K562 (cell line): ENCODE measurements at regions not wholly inside any gene's neighbourhood (a gene's known extent, or its start where the extent isn't known, plus 50 kb on each side); places are given as distances from the start of the nearest gene placed in this dataset.

Experiments used
- ATAC-seq: fragments of 200-7000 bp; cut with Tn5 transposase; 3 replicates; pipeline ENCODE4 v1.9.1; 2020; ENCODE audit warnings: moderate library complexity
- BruUV-seq: library from RNA; stranded (reverse); fragments of 400-500 nt; replicated peaks from 2 replicates; lab custom pipeline; 2021; lab: Mats Ljungman, UMichigan
- CTCF ChIA-PET: fragments of 300-600 bp; formaldehyde crosslinking; extraction: SDS; loops from one replicate; lab custom pipeline; 2021; ENCODE audit warnings: low intra/inter-chr PET ratio; lab: Yijun Ruan, JAX
- POLR2A ChIA-PET: fragments of 300-600, 350-650 bp; sonication (Branson Sonifier 250); formaldehyde crosslinking; extraction: SDS; loops from one replicate; lab custom pipeline; 2021; ENCODE audit warnings: antibody characterized with exemption, inconsistent platforms; lab: Yijun Ruan, JAX
- DNase-seq, 4 experiments: peaks; one replicate each; pipeline versions ENCODE4 v3.0.0 to v3.0.0-alpha.2; 2011 to 2018; ENCODE audit warnings: low spot score in 3 of 4, mixed read lengths in 3 of 4; ENCODE audit errors: extremely low read depth in 1 of 4
- FAIRE-seq: peaks from 2 replicates; lab custom pipeline; 2011; peaks lifted over from hg19 to GRCh38; lab: Jason Lieb, UNC
- H2AFZ ChIP-seq: 2 replicates; pipeline ENCODE4 v1.6.0; 2011; ENCODE audit warnings: low read depth, low read length, control low read depth, inconsistent platforms
- H3K27ac ChIP-seq: fragments of 200-600 bp; 3 replicates; pipeline ENCODE4 v1.8.0; 2011; ENCODE audit warnings: low read depth, mild to moderate bottlenecking, control low read depth, inconsistent platforms, low read length, moderate library complexity, mixed read lengths; ENCODE audit errors: extremely low read depth
- H3K27me3 ChIP-seq, 2 experiments: fragments of 300-600 bp in 1 of 2; 2 replicates in 1 of 2; 3 replicates in 1 of 2; pipeline versions ENCODE4 v1.6.0 to v1.8.0; 2011; ENCODE audit warnings: inconsistent platforms in 2 of 2, low read length in 2 of 2, mild to moderate bottlenecking in 1 of 2, mixed read lengths in 1 of 2, moderate library complexity in 1 of 2; ENCODE audit not compliant: control insufficient read depth in 2 of 2, insufficient read depth in 2 of 2
- H3K36me3 ChIP-seq: fragments of 300-600 bp; 3 replicates; pipeline ENCODE4 v1.8.0; 2011; ENCODE audit warnings: mild to moderate bottlenecking, low read length, inconsistent platforms; ENCODE audit not compliant: control insufficient read depth, insufficient read depth
- H3K4me1 ChIP-seq, 2 experiments: fragments of 200-600 bp in 1 of 2; replicated peaks in 1 of 2; 2 replicates in 1 of 2; 3 replicates in 1 of 2; pipeline versions ENCODE4 v1.5.1 to v1.8.0; 2011; ENCODE audit warnings: inconsistent platforms in 2 of 2, low read length in 2 of 2, mild to moderate bottlenecking in 1 of 2, mixed read lengths in 1 of 2, moderate library complexity in 1 of 2; ENCODE audit not compliant: control insufficient read depth in 2 of 2, insufficient read depth in 2 of 2
- H3K4me2 ChIP-seq: 2 replicates; pipeline ENCODE4 v1.6.1; 2011; ENCODE audit warnings: low read length, control low read depth, inconsistent platforms, mixed read lengths; ENCODE audit not compliant: insufficient read depth
- H3K4me3 ChIP-seq: fragments of 200-600 bp; sonication (generic), shearing (Covaris generic); 2 replicates; pipeline ENCODE4 v1.5.1; 2016; ENCODE audit warnings: control low read depth, inconsistent platforms
- H3K79me2 ChIP-seq: fragments of 200-600 bp; 3 replicates; pipeline ENCODE4 v1.8.0; 2011; ENCODE audit warnings: low read length, inconsistent platforms; ENCODE audit not compliant: control insufficient read depth, insufficient read depth
- H3K9ac ChIP-seq, 2 experiments: 2 replicates each; pipeline versions ENCODE4 v1.6.0 to v1.6.1; 2011; ENCODE audit warnings: low read depth in 2 of 2, low read length in 2 of 2, control low read depth in 1 of 2, inconsistent platforms in 1 of 2, mild to moderate bottlenecking in 1 of 2, mixed read lengths in 1 of 2; ENCODE audit not compliant: insufficient read depth in 1 of 2
- H3K9me1 ChIP-seq: one replicate; pipeline ENCODE4 v1.6.0; 2011; ENCODE audit warnings: inconsistent platforms, mild to moderate bottlenecking, low read length, moderate library complexity; ENCODE audit not compliant: control insufficient read depth, insufficient read depth
- H3K9me3 ChIP-seq: replicated peaks from 2 replicates; pipeline ENCODE4 v1.5.1; 2011; ENCODE audit warnings: low read depth, low read length, inconsistent platforms; ENCODE audit not compliant: control insufficient read depth, insufficient read depth
- H4K20me1 ChIP-seq: replicated peaks from 2 replicates; pipeline ENCODE4 v1.6.1; 2011; ENCODE audit warnings: low read length, inconsistent platforms, mixed read lengths; ENCODE audit not compliant: control insufficient read depth, insufficient read depth
- ADNP ChIP-seq: fragments of 200-800 bp; sonication (Bioruptor generic); IDR thresholded peaks from 2 replicates; pipeline ENCODE4 v1.6.1; 2016; ENCODE audit warnings: missing genetic modification characterization, missing compliant biosample characterization
- ARID4B ChIP-seq: sonication (generic); formaldehyde crosslinking; IDR thresholded peaks from 2 replicates; pipeline ENCODE4 v1.8.0; 2022; ENCODE audit warnings: mild to moderate bottlenecking, missing genetic modification reagents
- BRF1 ChIP-seq: IDR thresholded peaks from 3 replicates; pipeline ENCODE4 v1.6.1; 2011; ENCODE audit warnings: borderline replicate concordance, mild to moderate bottlenecking; ENCODE audit not compliant: insufficient read length; ENCODE audit errors: extremely low read depth
- DIDO1 ChIP-seq: fragments of 450-650 bp; IDR thresholded peaks from 2 replicates; pipeline ENCODE4 v1.6.1; 2016; ENCODE audit warnings: low read depth, missing biosample characterization, missing genetic modification characterization
- E2F8 ChIP-seq: fragments of 450-650 bp; IDR thresholded peaks from 2 replicates; pipeline ENCODE4 v1.7.1; 2018; ENCODE audit warnings: mild to moderate bottlenecking, low read depth; ENCODE audit not compliant: partially characterized antibody
- GATA2 ChIP-seq: sonication (generic); formaldehyde crosslinking; IDR thresholded peaks from 2 replicates; pipeline ENCODE4 v1.4.0; 2020; ENCODE audit warnings: mild to moderate bottlenecking, missing genetic modification reagents
- NFIC ChIP-seq: fragments of 450-650 bp; IDR thresholded peaks from 2 replicates; pipeline ENCODE4 v1.6.1; 2017; ENCODE audit warnings: mild to moderate bottlenecking, inconsistent platforms
- NFYB ChIP-seq: IDR thresholded peaks from 2 replicates; pipeline ENCODE4 v1.6.1; 2011; ENCODE audit warnings: mild to moderate bottlenecking, moderate library complexity; ENCODE audit not compliant: insufficient read length; ENCODE audit errors: extremely low read depth
- PCBP2 ChIP-seq: fragments of 200-400 bp; formaldehyde crosslinking; IDR thresholded peaks from 2 replicates; pipeline ENCODE4 v1.6.1; 2018; ENCODE audit warnings: low read length, low read depth, mild to moderate bottlenecking, moderate library complexity; ENCODE audit not compliant: poor library complexity, severe bottlenecking
- POLR2AphosphoS5 ChIP-seq: IDR thresholded peaks from 2 replicates; pipeline ENCODE4 v1.6.1; 2011; ENCODE audit warnings: mild to moderate bottlenecking, low read depth, low read length, moderate library complexity; ENCODE audit not compliant: control insufficient read depth, insufficient read depth
- RAD21 ChIP-seq, 2 experiments: fragments of 250-450 bp in 1 of 2; fragments of 450-650 bp in 1 of 2; sonication (Bioruptor Pico) in 1 of 2; formaldehyde crosslinking in 1 of 2; IDR thresholded peaks in 1 of 2; conservative IDR thresholded peaks in 1 of 2; 2 replicates each; pipeline versions ENCODE4 v1.4.0 to v1.8.0; 2020 to 2022; ENCODE audit warnings: mild to moderate bottlenecking in 2 of 2, moderate library complexity in 1 of 2
- ZBTB17 ChIP-seq: fragments of 450-650 bp; formaldehyde crosslinking; IDR thresholded peaks from 2 replicates; pipeline ENCODE4 v1.4.0; 2020; ENCODE audit warnings: mild to moderate bottlenecking
- ZNF232 ChIP-seq: sonication (generic); formaldehyde crosslinking; IDR thresholded peaks from 2 replicates; pipeline ENCODE4 v1.8.0; 2022; ENCODE audit warnings: mild to moderate bottlenecking, missing genetic modification reagents
- WGBS: fragments of 100-300 bp; shearing (Covaris generic); methylation state at CpG from one replicate; pipeline ENCODE4 v1.1.6; 2016; ENCODE audit warnings: low coverage, mixed read lengths; ENCODE audit not compliant: insufficient coverage; ENCODE audit errors: missing lambda C conversion rate; 5-methylcytosine and 5-hydroxymethylcytosine counted together
- in situ Hi-C: fragments of 300-500 bp; cut with MboI; formaldehyde crosslinking; loops from 4 replicates; pipeline ENCODE4 v1.15.0; 2018; ENCODE audit warnings: inconsistent platforms, mixed read lengths
- intact Hi-C: fragments of 100-400 bp; cut with micrococcal nuclease; formaldehyde crosslinking; loops from 2 replicates; pipeline ENCODE4 v1.14.2; 2022
- TF ChIP-seq, protein P1 (sequence below): sonication (generic); formaldehyde crosslinking; IDR thresholded peaks from 2 replicates; pipeline ENCODE4 v1.9.0; 2022; ENCODE audit warnings: mild to moderate bottlenecking, missing genetic modification reagents

DNA sequence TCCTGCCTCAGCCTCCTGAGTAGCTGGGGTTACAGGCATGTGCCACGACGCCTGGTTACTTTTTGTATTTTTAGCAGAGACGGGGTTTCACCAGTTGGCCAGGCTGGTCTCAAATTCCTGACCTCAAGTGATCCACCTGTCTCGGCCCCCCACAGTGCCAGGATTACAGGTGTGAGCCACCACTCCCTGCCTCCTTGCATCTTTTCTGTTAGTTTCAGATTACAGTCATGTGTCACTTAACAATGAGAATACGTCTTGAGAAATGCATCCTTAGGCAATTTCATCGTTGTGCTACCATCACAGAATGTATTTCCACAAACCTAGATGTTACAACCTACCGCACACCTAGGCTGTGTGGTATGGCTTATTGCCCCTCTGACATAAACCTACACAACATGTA, 180.4 kb downstream of the TM9SF2 start:
- H3K36me3 ChIP-seq, result no peaks in the 10 kb centered on the region
- ChIA-PET POLR2A (interaction anchor here (0.5 kb wide), 1 partner anchor 10 kb away, joined by 3 read pairs; no protein-coding TSS in a partner anchor), CTCF (no interaction called here)
- in situ Hi-C loops, result no loop called here
- FAIRE-seq (no peak), ATAC-seq (no peak), DNase-seq (no peak)
- no peak overlapping the region for H3K4me3 ChIP-seq
- H3K27me3 ChIP-seq, result no peaks in the 10 kb centered on the region
- H3K27ac ChIP-seq, result no peak overlapping the region
- H3K4me1 ChIP-seq, result peaks cover 0 to 6% of the 10 kb centered on the region in 2 experiments; a peak in 3 of 5 replicates
- no peaks in the 10 kb centered on the region for H3K9me3 ChIP-seq
- H3K4me2 ChIP-seq, result no peak overlapping the region
- H4K20me1 ChIP-seq, result no peaks in the 10 kb centered on the region; the same call in 1 of the 2 replicates
- WGBS, result 53% methylated on average over 7 of the region's 7 CpGs
- intact Hi-C loops, result no loop called here
- no peaks in the 10 kb centered on the region for H3K79me2 ChIP-seq
- H2AFZ ChIP-seq, result no peak overlapping the region
- H3K9ac ChIP-seq, result no peak overlapping the region
- H3K9me1 ChIP-seq, result no peaks in the 10 kb centered on the region
- BruUV-seq, result no TSS peak
- no peak for TF ChIP-seq DIDO1 (tag)
- TF ChIP-seq ZNF232 (CRISPR knock-in tag), result no peak
- no peak for TF ChIP-seq RAD21 (CRISPR knock-in tag; conservative IDR thresholded peaks at IDR 0.05 in 1 of 2, IDR thresholded peaks at IDR 0.05 in 1 of 2)
- no peak for TF ChIP-seq ZBTB17
- TF ChIP-seq, protein P1, sequence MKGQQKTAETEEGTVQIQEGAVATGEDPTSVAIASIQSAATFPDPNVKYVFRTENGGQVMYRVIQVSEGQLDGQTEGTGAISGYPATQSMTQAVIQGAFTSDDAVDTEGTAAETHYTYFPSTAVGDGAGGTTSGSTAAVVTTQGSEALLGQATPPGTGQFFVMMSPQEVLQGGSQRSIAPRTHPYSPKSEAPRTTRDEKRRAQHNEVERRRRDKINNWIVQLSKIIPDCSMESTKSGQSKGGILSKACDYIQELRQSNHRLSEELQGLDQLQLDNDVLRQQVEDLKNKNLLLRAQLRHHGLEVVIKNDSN (CRISPR knock-in tag), result no peak
- no peak for TF ChIP-seq BRF1
- no peak for TF ChIP-seq E2F8
- TF ChIP-seq GATA2 (CRISPR knock-in tag), result no peak
- no peak for TF ChIP-seq PCBP2
- TF ChIP-seq ARID4B (CRISPR knock-in tag), result no peak
- TF ChIP-seq ADNP (tag), result no peak
- TF ChIP-seq NFIC, result no peak
- TF ChIP-seq NFYB, result no peak
- TF ChIP-seq POLR2AphosphoS5, result no peak
